T-helper 1 cell treated with Interleukin-12 subunit alpha and Interleukin-12 subunit beta and Interleukin-4 antibody, amounts not matched to agents 30 μg/mL and 1 μg/mL, for 36 hours (primary cell): ENCODE measurements at regions not wholly inside any gene's neighbourhood (a gene's known extent, or its start where the extent isn't known, plus 50 kb on each side); places are given as distances from the start of the nearest gene placed in this dataset.

Experiments
- H3K27ac Mint-ChIP-seq: one replicate; pipeline ENCODE4 v1.8.0; 2021; ENCODE audit warnings: mild to moderate bottlenecking, mixed read lengths
- H3K27me3 Mint-ChIP-seq: one replicate; pipeline ENCODE4 v1.8.0; 2021; ENCODE audit warnings: low read depth, mixed read lengths
- H3K36me3 Mint-ChIP-seq: one replicate; pipeline ENCODE4 v1.8.0; 2021; ENCODE audit warnings: low read depth, mixed read lengths
- H3K4me1 Mint-ChIP-seq: one replicate; pipeline ENCODE4 v1.8.0; 2021; ENCODE audit warnings: low read depth, mixed read lengths
- H3K4me3 Mint-ChIP-seq: one replicate; pipeline ENCODE4 v1.8.0; 2021; ENCODE audit warnings: mild to moderate bottlenecking, moderate library complexity, mixed read lengths
- H3K9me3 Mint-ChIP-seq: one replicate; pipeline ENCODE4 v1.8.0; 2021; ENCODE audit warnings: mixed read lengths

- peaks cover 60% of the 10 kb centered on the region for H3K27me3 Mint-ChIP-seq
- no peaks in the 10 kb centered on the region for H3K9me3 Mint-ChIP-seq
- H3K27ac Mint-ChIP-seq = no peak overlapping the region
- no peaks in the 10 kb centered on the region for H3K36me3 Mint-ChIP-seq
- H3K4me3 Mint-ChIP-seq = no peak overlapping the region
- no peaks in the 10 kb centered on the region for H3K4me1 Mint-ChIP-seq
Measured at GRCh38 chr7:25881317-25882037, 270.5 kb upstream of the NFE2L3 start.

DNA sequence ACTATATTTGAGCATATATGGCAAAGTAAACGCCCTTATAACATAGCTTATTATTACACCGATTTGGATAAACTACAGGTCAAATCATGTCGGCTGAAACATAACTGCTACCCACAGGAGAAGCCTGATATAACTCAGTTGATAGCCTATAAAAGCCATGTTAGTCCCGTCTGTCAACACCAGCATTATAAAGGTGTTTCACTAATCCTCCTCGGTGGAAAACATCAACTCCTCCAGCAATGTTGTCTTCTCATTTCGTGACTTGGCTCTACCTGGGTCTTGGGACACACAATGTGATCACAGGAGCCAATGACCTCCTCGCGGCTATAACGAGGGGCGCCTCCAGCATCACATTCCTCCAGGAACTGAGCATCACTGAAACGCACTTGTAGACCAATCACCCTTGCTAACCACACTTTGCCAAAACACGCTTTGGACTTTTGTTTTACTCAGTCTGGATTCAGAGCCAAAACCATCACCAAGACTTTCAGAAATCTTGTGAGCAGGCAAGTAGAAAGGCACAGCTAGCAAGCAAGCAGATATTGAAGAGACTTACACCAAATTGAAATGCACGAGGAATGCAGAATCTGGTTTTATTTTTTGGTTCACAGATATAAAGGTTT lies 269.7 kb upstream of the NFE2L3 start:
- Mint-ChIP-seq H3K27me3 (peaks cover 52% of the 10 kb centered on the region), H3K4me3 (no peak overlapping the region), H3K27ac (no peak overlapping the region), H3K9me3 (no peaks in the 10 kb centered on the region), H3K36me3 (no peaks in the 10 kb centered on the region), H3K4me1 (peaks cover 4% of the 10 kb centered on the region)

- H3K4me3 Mint-ChIP-seq = no peak overlapping the region
- H3K27me3 Mint-ChIP-seq = peaks cover 45% of the 10 kb centered on the region
- no peak overlapping the region for H3K27ac Mint-ChIP-seq
- no peaks in the 10 kb centered on the region for H3K9me3 Mint-ChIP-seq
- H3K4me1 Mint-ChIP-seq = peaks cover 4% of the 10 kb centered on the region
- no peaks in the 10 kb centered on the region for H3K36me3 Mint-ChIP-seq
Measured at GRCh38 chr7:25884265-25884828, 267.7 kb upstream of the NFE2L3 start.

DNA sequence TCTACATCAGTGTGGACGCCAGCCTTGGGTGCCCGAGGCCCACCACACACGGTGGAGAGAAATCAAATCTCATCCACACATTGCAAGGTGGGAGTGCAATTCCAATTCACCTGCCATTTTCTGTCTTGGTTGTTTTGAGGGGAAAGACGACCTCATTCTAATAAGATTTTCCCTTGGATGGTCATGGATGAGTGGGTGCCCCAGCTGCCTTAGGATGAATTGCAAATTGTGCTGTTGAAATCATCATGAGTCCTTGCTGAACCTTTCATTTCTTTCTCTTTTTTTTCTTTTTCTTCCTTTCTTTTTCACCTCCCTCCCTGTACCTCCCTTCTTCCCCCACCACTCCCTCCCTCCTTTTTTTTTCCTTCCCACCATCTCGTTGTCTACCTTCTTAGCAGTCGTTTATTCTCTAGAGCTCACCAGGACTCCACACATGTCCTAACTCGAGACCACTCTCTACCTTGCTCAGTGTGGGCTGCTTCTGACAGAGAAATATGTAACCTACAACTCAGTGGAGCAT lies 266.9 kb upstream of the NFE2L3 start:
- peaks cover 47% of the 10 kb centered on the region for H3K27me3 Mint-ChIP-seq
- H3K27ac Mint-ChIP-seq = no peak overlapping the region
- no peaks in the 10 kb centered on the region for H3K36me3 Mint-ChIP-seq
- no peaks in the 10 kb centered on the region for H3K9me3 Mint-ChIP-seq
- H3K4me3 Mint-ChIP-seq = no peak overlapping the region
- H3K4me1 Mint-ChIP-seq = peaks cover 6% of the 10 kb centered on the region

DNA sequence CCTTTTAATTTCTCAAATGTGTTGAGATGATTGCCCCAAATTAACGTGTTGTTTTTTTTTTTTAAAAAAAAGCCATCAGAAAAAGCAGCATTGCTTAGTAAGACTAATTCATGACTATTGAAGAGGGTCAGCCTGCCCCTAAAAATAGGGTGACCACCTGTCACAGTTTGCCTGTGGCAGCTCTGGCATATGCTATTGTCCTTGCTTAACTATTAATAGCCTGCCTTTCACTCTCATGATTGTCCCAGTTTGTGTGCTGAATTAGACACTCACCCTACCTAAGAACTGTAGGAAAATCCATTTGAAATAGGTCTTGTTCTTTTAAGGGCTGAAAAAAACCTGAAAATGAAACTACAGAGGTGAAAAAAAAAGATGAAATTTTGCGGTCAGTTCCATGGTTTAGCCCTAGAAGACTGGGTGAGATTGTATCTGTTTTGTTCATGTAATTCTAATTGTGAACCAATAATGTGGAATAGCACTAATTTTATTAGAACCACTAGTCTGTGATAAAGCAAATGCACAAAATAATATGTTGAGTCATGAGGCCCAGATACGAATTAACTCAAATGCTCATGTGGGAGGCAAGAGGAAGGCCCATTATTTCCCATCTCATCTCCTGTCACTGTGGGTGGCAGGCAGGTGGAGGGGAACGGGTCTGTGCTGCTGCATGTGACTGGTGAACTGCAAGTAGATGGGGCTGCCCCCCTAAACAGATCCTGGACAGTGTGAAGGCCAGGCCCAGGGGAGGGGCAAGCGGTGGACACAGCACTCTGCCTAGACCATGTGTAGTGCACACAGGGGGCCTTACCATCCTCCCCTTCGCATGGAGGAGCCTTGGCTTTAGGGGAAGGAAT lies 265.4 kb upstream of the NFE2L3 start:
- Mint-ChIP-seq H3K4me3 (no peak overlapping the region), H3K4me1 (peaks cover 6% of the 10 kb centered on the region), H3K9me3 (no peaks in the 10 kb centered on the region), H3K27me3 (peaks cover 40% of the 10 kb centered on the region), H3K27ac (no peak overlapping the region), H3K36me3 (no peaks in the 10 kb centered on the region)

GRCh38 chr7:25887266-25887665 lies 264.7 kb upstream of the NFE2L3 start:
- Mint-ChIP-seq H3K4me3 (no peak overlapping the region), H3K27me3 (peaks cover 44% of the 10 kb centered on the region), H3K4me1 (peaks cover 6% of the 10 kb centered on the region), H3K27ac (no peak overlapping the region), H3K36me3 (no peaks in the 10 kb centered on the region), H3K9me3 (no peaks in the 10 kb centered on the region)

- Mint-ChIP-seq H3K4me3 (no peak overlapping the region), H3K27me3 (peaks cover 40% of the 10 kb centered on the region), H3K4me1 (peaks cover 9% of the 10 kb centered on the region), H3K9me3 (no peaks in the 10 kb centered on the region), H3K27ac (no peak overlapping the region), H3K36me3 (no peaks in the 10 kb centered on the region)
Measured at GRCh38 chr7:25887795-25888559, 264.0 kb upstream of the NFE2L3 start.

- Mint-ChIP-seq H3K9me3 (no peaks in the 10 kb centered on the region), H3K36me3 (no peaks in the 10 kb centered on the region), H3K4me3 (no peak overlapping the region), H3K27ac (no peak overlapping the region), H3K27me3 (peaks cover 27% of the 10 kb centered on the region), H3K4me1 (peaks cover 25% of the 10 kb centered on the region)
Measured at GRCh38 chr7:25889765-25890164, 262.2 kb upstream of the NFE2L3 start.

GRCh38 chr7:25891591-25891990 lies 260.4 kb upstream of the NFE2L3 start:
- Mint-ChIP-seq H3K27ac (no peak overlapping the region), H3K27me3 (peaks cover 22% of the 10 kb centered on the region), H3K9me3 (no peaks in the 10 kb centered on the region), H3K36me3 (no peaks in the 10 kb centered on the region), H3K4me1 (peaks cover 32% of the 10 kb centered on the region), H3K4me3 (no peak overlapping the region)

DNA sequence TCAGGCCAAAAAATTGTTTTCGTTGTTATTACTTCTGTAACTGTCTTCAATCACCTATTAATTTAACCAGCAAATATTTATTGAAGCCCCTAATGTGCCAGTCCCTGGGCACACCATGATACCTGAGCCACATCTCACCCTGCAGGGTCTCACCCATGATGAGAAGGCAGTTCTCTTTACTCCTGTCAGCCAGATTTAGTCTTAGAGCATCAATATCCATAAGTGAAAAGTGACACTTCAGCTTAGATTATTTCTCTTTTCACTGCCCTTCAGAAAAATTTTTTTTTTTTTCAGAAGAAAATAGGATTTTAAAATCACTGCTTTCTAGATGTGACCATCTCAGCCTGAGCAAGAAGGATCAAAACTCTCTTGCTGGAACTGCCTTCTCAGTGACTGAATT lies 258.6 kb upstream of the NFE2L3 start:
- H3K27ac Mint-ChIP-seq = peak overlapping the region; percentile 70
- peaks cover 29% of the 10 kb centered on the region for H3K4me1 Mint-ChIP-seq
- peak overlapping the region; percentile 78 for H3K4me3 Mint-ChIP-seq
- H3K27me3 Mint-ChIP-seq = peaks cover 22% of the 10 kb centered on the region
- H3K9me3 Mint-ChIP-seq = no peaks in the 10 kb centered on the region
- H3K36me3 Mint-ChIP-seq = no peaks in the 10 kb centered on the region

GRCh38 chr7:25894002-25894901 lies 257.7 kb upstream of the NFE2L3 start:
- H3K27ac Mint-ChIP-seq = no peak overlapping the region
- peak overlapping the region; percentile 7 for H3K4me3 Mint-ChIP-seq
- no peaks in the 10 kb centered on the region for H3K9me3 Mint-ChIP-seq
- peaks cover 29% of the 10 kb centered on the region for H3K4me1 Mint-ChIP-seq
- no peaks in the 10 kb centered on the region for H3K36me3 Mint-ChIP-seq
- peaks cover 20% of the 10 kb centered on the region for H3K27me3 Mint-ChIP-seq

DNA sequence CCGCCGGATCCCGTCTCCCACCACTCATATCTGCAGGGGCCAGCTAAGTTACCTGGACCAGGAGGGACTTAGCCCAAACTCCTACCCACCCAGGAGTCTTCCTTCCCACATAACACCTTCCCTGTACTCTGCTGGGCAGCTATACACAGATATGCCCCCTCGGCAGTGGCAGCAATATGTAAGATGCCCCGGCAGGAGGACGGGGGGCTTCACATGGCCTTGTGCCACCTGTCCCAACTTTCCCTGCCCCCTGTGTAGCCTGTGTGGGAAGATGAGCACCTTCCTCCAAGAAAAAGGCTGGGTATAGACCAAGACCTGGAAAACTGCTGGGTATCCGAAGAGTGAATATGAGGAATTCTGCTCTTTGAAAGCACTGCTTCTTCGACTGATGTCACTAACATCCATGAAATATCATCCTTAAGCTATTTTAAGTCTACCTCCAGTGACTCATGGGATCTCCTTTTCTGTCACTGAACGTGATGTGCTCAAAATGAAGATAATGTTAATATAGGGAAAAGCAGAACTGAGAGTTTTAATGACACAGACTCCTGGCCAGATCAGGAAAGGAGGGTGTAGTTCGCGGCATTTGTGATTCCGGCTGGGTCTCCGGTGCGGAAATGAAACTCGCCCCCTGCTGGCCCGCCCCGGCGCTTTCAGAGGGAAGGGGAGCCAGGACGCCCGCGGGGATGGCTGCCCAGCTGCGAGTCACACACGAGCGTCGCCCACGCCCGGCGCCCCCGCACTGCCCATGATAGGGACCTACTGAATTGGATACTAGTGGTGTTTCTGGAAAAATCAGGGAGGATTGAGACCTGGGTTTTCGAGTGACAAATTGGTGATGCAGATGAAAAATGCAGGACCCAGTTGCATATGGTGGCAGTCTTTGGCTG lies 256.9 kb upstream of the NFE2L3 start:
- H3K9me3 Mint-ChIP-seq = no peaks in the 10 kb centered on the region
- H3K27ac Mint-ChIP-seq = peak overlapping the region; percentile 41
- peaks cover 27% of the 10 kb centered on the region for H3K4me1 Mint-ChIP-seq
- peak overlapping the region; percentile 56 for H3K4me3 Mint-ChIP-seq
- peaks cover 11% of the 10 kb centered on the region for H3K27me3 Mint-ChIP-seq
- no peaks in the 10 kb centered on the region for H3K36me3 Mint-ChIP-seq
